Activated T-cell treated with anti-CD3 and anti-CD28 coated beads, Interleukin-2, amount 50 U/mL, for 24 hours (primary cell): ENCODE measurements at regions not wholly inside any gene's neighbourhood (a gene's known extent, or its start where the extent isn't known, plus 50 kb on each side); places are given as distances from the start of the nearest gene placed in this dataset.
"Not testable (repeated sequence)": the region's sequence is repeated elsewhere in the genome, so short reads cannot be mapped to it uniquely, and the experiment has no call there.

ENCODE experiments used
- DNase-seq: peaks from one replicate; pipeline ENCODE4 v3.0.0-alpha.2; 2020
- H3K27ac Mint-ChIP-seq: 2 replicates; pipeline ENCODE4 v1.8.0; 2020; ENCODE audit warnings: mild to moderate bottlenecking, mixed read lengths
- H3K27me3 Mint-ChIP-seq: 2 replicates; pipeline ENCODE4 v1.8.0; 2020; ENCODE audit warnings: mixed read lengths
- H3K36me3 Mint-ChIP-seq: 2 replicates; pipeline ENCODE4 v1.8.0; 2020; ENCODE audit warnings: low read depth, mixed read lengths
- H3K4me1 Mint-ChIP-seq: 2 replicates; pipeline ENCODE4 v1.8.0; 2020; ENCODE audit warnings: low read depth, mixed read lengths
- H3K4me3 Mint-ChIP-seq: 2 replicates; pipeline ENCODE4 v1.8.0; 2020; ENCODE audit warnings: mild to moderate bottlenecking, moderate library complexity, mixed read lengths
- H3K9me3 Mint-ChIP-seq: 2 replicates; pipeline ENCODE4 v1.8.0; 2020; ENCODE audit warnings: mixed read lengths

DNA sequence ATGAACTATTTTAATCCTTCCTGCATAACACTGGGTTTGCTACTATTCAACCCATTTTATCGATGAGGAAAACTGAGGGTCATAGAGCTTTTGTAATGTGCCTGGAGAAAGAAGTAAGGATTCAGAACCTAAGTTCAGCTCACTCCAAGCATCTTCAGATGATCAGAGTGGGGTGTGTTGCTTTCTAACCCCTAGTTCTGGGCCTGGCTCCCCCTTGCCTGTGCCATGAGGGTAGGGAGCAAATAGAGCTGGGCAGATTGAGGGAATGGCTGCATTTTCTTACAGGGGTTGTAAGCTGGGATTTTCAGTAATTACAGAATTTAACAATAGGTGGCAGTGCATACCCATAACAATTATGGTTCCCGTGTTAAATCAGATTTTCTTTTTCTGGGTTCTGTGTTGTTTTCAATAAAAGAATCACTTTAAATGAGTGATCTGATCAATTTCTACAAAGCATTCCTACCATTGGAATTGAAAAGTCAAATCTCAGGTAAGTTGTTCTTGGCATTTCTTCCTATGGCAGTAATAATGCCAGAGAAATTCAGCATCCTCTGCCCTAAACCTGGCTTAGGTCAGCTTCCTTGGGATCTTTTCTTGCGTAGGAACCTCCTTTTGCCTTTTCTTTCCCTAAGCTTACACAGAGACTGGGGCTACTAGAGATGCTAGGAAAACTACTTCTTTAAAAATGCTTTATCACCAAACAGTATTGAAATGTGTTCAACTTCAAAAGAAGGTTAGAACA, 103.8 kb upstream of the IL12A start:
- Mint-ChIP-seq H3K27me3 (peaks cover 16% of the 10 kb centered on the region), H3K27ac (no peak overlapping the region), H3K4me3 (no peak overlapping the region), H3K9me3 (no peaks in the 10 kb centered on the region), H3K4me1 (no peaks in the 10 kb centered on the region), H3K36me3 (no peaks in the 10 kb centered on the region)
- DNase-seq: no peak

DNA sequence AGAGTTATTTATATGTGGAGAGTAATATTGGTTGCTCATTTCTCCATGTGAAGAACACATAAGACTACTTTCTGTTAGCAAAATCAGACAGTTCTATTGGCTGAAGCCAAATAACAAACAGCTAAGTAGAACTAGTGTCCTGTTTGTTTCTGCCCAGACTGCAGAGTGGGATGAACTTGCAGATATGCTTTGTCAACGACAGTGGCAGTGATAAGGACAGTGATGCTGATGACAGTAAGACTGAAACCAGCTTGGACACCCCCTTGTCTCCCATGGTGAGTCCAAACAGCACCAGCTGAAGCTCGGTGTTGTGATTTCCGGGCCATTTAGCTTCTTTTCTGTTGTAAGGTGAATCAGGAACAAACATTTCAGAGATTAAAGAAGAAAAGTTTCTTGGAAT, 102.6 kb upstream of the IL12A start:
- Mint-ChIP-seq H3K4me3 (no peak overlapping the region), H3K36me3 (no peaks in the 10 kb centered on the region), H3K27me3 (peaks cover 16% of the 10 kb centered on the region), H3K27ac (no peak overlapping the region), H3K9me3 (no peaks in the 10 kb centered on the region), H3K4me1 (no peaks in the 10 kb centered on the region)
- DNase-seq: no peak

DNA sequence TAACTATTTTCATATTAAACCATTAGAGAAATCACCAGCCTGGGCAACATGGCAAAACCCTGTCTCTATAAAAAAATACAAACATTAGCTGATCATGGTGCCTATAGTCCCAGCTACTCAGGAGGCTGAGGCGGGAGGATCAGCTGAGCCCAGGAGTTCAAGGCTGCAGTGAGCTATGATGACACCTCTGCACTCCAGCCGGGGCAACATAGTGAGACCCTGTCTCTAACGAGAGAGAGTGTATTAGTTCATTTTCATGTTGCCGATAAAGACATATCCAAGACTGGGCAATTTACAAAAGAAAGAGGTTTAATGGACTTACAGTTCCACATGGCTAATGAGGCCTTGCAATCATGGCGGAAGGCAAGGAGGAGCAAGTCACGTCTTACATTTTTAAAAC, 102.1 kb upstream of the IL12A start:
- not testable (repeated sequence) for H3K4me1 Mint-ChIP-seq, H3K9me3 Mint-ChIP-seq, H3K27ac Mint-ChIP-seq, DNase-seq, H3K36me3 Mint-ChIP-seq, H3K4me3 Mint-ChIP-seq
- peaks cover 16% of the 10 kb centered on the region for H3K27me3 Mint-ChIP-seq

DNA sequence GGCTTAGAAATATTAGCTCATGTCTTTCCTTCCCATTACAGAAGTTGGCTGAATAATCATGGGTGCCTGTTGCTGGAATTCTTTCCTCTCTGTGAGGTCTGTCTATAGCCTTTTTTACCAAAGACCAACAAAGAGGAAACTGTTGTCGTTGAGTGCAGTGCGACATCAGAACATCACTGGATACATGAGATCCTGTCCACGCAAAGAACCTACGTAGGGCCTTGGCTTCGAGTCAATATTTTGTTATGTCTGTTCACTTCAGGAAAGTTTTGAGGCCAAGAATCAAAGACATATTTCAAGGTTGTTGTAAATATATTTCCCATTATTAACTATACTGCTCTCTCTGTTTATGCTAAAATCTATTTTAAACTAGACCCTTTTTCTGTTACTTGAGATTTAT, 101.5 kb upstream of the IL12A start:
- no peaks in the 10 kb centered on the region for H3K4me1 Mint-ChIP-seq
- no peak overlapping the region for H3K4me3 Mint-ChIP-seq

DNA sequence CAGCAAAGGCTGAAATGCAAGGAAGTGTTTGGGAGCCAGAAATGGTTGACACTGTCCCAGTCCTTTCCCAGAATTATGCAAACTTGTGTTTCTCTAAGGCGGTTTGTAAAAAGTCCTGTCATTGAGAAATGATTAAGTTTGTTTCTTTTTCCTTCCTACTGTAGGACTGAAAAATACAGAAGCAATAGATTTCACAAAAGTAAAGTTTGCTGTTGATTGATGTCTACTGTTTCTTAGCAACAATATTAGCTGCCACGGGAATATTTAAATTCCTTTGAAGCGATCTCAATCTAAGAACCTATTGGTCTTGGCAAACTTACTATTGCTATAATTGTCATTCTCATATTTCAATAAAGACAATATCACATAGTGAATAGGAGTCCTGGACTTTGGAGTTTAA, 100.7 kb upstream of the IL12A start:
- Mint-ChIP-seq H3K4me3 (no peak overlapping the region), H3K9me3 (no peaks in the 10 kb centered on the region), H3K27me3 (peaks cover 12% of the 10 kb centered on the region), H3K4me1 (no peaks in the 10 kb centered on the region), H3K36me3 (no peaks in the 10 kb centered on the region), H3K27ac (no peak overlapping the region)
- DNase-seq: no peak

More for the DNA sequence above, 101.5 kb upstream of the IL12A start:
- DNase-seq: no peak
- Mint-ChIP-seq H3K36me3 (no peaks in the 10 kb centered on the region), H3K27me3 (peaks cover 16% of the 10 kb centered on the region), H3K9me3 (no peaks in the 10 kb centered on the region), H3K27ac (no peak overlapping the region)

DNA sequence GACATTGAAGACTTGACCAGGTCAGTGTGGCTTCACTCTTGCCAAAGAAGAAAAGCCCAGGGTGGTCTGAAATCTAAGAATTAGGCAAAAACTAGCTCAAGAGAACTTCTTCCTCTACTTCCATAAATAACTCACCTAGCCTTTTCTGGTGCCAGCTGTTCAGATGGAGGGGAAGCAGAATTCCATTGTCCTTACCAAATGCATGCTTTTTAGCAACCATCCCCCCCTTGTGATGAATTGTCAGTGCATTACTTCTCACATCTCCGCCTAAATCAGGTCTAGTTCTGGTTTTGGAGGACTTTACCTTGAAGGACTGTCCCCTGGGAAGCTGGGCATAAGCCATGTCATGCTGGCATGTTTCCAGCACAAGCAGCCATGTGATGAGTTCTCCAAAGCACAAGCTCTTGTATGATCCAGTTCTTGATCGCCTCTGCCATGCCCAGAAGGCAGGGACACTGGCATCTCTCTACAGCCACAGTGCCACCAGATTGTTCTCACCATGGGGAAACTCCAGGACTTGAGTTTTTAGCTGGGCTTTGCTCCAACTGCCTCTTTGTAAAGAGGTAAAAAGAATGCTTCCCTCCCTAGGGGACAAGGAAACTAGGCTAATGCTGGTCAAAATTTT, 96.4 kb upstream of the IL12A start:
- H3K27me3 Mint-ChIP-seq: peaks cover 9% of the 10 kb centered on the region
- no peak overlapping the region for H3K27ac Mint-ChIP-seq

DNA sequence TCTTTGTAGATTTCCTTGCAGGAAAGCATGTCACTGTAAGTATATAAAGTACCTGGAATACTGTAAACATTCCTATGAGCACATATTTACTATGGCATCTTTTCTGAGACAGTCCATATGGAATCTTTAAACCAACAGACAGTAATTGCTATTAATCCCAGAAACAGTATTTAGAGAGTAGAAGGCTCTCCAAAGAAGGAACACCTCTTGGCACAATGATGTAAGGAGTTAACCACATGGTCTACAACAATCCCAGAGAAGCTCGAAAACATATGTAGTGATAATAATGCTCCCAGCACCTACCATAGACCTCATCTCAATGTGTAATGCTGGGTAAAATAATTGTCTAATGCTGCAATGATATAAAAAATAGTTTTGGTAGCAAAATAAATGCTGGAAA, 95.8 kb upstream of the IL12A start:
- no peak for DNase-seq
- Mint-ChIP-seq H3K27me3 (peaks cover 9% of the 10 kb centered on the region), H3K4me1 (no peaks in the 10 kb centered on the region), H3K36me3 (no peaks in the 10 kb centered on the region), H3K27ac (no peak overlapping the region), H3K9me3 (no peaks in the 10 kb centered on the region), H3K4me3 (no peak overlapping the region)

More for the DNA sequence above, 96.4 kb upstream of the IL12A start:
- Mint-ChIP-seq H3K9me3 (no peaks in the 10 kb centered on the region), H3K36me3 (no peaks in the 10 kb centered on the region), H3K4me1 (no peaks in the 10 kb centered on the region), H3K4me3 (no peak overlapping the region)
- DNase-seq: no peak

DNA sequence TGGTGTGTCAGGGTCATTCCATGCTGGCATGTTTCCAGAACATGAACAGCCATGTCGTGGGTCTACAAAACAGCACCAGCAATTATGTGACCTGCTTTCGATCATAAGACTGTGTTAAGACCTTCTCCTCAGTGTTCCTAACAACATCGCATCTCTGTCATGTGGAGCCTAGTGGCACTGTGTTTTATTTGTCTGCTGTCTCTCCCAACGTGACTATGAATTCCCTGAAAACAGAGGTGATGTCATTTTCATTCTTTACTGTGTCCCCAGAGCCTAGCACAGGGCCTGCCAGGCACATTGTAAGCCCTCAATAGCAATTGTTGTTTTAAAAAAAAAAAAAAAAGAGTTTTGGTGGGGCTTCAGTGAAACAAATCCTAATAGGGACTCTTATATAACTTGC, 94.2 kb upstream of the IL12A start:
- Mint-ChIP-seq H3K27ac (no peak overlapping the region), H3K36me3 (no peaks in the 10 kb centered on the region), H3K9me3 (no peaks in the 10 kb centered on the region), H3K4me1 (no peaks in the 10 kb centered on the region), H3K27me3 (peaks cover 1% of the 10 kb centered on the region), H3K4me3 (no peak overlapping the region)
- DNase-seq: no peak

DNA sequence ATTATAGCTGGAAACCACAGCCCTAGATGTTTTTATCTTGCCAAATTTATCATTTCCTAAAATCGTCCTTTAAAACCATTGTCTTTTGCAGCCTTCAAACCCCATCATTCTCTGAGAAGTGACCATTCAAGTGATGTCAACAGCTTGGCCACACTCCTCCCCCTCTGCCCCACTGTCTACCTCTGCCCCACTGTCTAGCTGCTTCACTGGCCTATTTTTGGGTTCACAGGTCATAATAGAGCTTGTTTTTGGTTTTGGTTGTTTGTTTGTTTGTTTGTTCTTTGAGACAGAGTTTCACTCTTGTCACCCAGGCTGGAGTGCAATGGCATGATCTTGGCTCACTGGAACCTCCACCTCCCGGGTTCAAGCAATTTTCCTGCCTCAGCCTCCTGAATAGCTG, 93.2 kb upstream of the IL12A start:
- Mint-ChIP-seq H3K36me3 (no peaks in the 10 kb centered on the region), H3K9me3 (no peaks in the 10 kb centered on the region), H3K27me3 (peaks cover 2% of the 10 kb centered on the region), H3K4me1 (no peaks in the 10 kb centered on the region), H3K27ac (no peak overlapping the region), H3K4me3 (no peak overlapping the region)
- no peak for DNase-seq

DNA sequence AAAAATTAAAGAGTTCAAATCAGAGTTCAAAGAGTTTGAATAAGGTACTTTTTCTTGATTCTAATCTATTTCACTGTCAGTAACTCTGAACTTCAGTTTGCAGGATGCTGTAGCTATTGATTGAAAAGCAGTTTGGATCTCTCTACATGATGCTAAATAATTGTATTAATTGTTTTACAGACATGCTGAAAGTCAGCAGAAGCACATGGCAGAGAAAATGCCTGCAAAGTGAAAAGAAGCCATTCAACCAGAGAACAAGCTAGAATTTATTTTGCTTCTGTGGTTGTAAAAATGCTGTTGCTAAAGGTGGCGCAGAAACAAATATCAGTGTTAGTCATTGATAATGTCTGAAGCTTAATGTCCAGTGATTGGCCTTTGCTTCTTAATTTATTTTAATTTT, 92.1 kb upstream of the IL12A start:
- H3K4me1 Mint-ChIP-seq: no peaks in the 10 kb centered on the region
- H3K4me3 Mint-ChIP-seq: no peak overlapping the region
- no peaks in the 10 kb centered on the region for H3K9me3 Mint-ChIP-seq
- H3K27me3 Mint-ChIP-seq: peaks cover 4% of the 10 kb centered on the region
- H3K36me3 Mint-ChIP-seq: no peaks in the 10 kb centered on the region
- DNase-seq: no peak
- H3K27ac Mint-ChIP-seq: no peak overlapping the region

DNA sequence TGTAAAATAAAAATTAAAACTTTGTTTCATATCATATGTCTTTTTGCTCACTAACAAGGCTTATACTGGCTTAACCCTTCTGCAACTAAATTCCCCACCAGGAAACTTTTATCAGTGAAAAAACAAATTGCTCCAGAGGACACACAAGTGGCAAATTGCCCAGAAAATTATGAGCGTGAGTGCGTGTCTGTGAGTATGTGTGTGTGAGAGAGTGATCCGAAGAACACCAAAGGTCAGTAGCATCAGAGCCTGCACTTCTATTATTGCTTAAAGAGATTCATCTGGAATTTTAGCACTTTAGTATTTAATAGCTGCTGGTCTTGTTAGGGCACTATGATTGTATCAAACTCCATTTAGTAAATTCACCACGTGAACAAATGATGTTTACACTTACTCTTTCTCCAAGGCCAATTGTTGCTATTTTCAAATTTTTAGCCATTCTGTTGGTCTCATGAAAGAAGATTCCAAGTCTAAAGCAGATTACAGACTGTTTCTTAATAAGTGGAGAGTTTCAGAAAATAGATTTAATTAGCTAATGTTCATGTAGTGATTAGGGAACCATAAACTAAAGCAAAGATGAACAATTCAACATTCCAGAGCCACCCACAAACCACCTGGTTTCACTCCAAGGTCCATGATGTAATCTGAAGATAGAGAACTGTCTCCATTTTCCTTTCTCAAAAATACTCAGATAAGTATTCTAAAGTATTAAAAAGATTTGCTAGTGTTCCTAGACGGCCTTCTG, 91.1 kb upstream of the IL12A start:
- H3K9me3 Mint-ChIP-seq: no peaks in the 10 kb centered on the region
- H3K27me3 Mint-ChIP-seq: peaks cover 5% of the 10 kb centered on the region

DNA sequence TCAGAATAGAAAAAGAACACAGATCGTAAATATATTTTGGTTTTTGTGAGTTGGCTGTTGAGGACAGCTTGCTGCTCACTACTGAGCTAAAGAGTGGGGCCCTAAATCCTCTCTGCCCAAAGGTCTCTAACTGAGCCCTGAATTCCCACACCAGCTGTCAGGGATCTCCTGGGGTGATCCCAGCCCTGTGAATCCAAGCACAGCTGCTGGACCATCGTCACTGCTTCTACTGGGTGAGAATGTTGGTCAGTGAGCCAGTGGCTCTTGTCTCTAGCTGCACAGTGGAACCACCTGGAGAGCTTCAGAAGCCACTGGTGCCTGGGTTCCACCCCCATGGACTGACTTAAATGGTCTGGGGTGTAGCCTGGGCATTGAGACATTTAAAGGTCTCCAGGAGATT, 90.5 kb upstream of the IL12A start:
- H3K36me3 Mint-ChIP-seq: no peaks in the 10 kb centered on the region
- DNase-seq: no peak
- no peaks in the 10 kb centered on the region for H3K9me3 Mint-ChIP-seq
- no peaks in the 10 kb centered on the region for H3K4me1 Mint-ChIP-seq
- H3K27ac Mint-ChIP-seq: no peak overlapping the region
- H3K27me3 Mint-ChIP-seq: peaks cover 5% of the 10 kb centered on the region
- H3K4me3 Mint-ChIP-seq: no peak overlapping the region

More for the DNA sequence above, 91.1 kb upstream of the IL12A start:
- H3K4me1 Mint-ChIP-seq: no peaks in the 10 kb centered on the region
- no peak overlapping the region for H3K4me3 Mint-ChIP-seq
- no peak for DNase-seq
- no peak overlapping the region for H3K27ac Mint-ChIP-seq
- H3K36me3 Mint-ChIP-seq: no peaks in the 10 kb centered on the region

DNA sequence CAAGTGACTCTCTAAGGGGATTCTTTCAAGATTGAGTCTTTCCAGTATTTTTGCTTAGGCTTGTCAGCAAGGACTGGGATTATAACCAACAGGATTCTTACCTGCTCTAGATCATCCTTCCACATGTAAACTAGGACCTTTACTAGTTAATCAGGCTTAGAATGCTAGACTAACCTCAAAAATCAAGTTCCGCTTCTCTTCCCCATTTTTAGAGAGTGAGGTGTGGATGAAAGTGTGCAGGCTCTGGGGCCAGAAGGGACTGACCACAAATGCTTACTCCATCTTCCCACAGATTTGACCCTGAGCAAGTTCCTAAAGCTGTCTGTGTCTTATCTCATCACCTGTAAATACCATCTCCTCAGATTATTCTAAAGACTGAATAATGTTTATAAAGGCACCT, 89.5 kb upstream of the IL12A start:
- Mint-ChIP-seq H3K4me3 (no peak overlapping the region), H3K4me1 (no peaks in the 10 kb centered on the region), H3K9me3 (no peaks in the 10 kb centered on the region), H3K27ac (no peak overlapping the region), H3K36me3 (no peaks in the 10 kb centered on the region), H3K27me3 (peaks cover 5% of the 10 kb centered on the region)
- DNase-seq: no peak

DNA sequence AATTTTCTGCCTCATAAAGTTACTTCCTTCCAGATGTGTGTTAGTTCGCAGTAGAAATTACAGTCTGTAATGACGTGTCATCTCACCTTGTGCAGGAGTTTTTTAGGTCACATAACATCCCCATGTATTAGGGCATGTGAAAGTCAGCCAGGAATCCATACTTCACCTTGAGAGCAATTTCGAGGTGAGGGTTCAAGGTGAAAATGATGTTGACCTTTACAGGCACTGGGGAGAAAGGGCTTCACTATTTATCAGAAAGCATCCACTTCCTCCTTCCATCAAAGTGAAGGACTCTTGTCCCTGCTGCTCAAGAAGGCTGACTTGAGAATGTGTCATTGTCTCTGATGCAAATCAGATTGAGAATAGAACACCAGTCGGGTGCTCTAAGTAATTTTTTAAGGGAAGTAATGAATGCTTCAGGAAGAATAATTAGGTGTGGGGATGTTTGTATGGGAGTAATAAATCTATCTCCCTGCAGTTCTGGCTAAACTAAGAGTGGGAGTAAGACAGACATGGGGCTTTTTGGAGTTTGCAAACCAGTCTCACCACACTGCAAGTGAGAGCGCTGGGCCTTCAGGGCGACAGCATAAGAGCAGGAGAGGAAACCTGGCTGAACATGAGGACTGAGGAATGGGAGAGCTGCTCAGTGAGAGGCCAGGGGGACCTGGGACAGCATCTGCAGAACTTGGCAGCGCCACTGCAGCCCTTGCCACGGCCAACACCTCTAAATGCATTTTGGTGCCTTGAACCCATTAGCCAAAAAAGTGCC, 85.9 kb upstream of the IL12A start:
- peaks cover 8% of the 10 kb centered on the region for H3K27me3 Mint-ChIP-seq
- no peak overlapping the region for H3K4me3 Mint-ChIP-seq
- no peaks in the 10 kb centered on the region for H3K4me1 Mint-ChIP-seq
- no peak overlapping the region for H3K27ac Mint-ChIP-seq
- no peaks in the 10 kb centered on the region for H3K36me3 Mint-ChIP-seq
- no peaks in the 10 kb centered on the region for H3K9me3 Mint-ChIP-seq
- no peak for DNase-seq
